ENCODE measurements at regions not wholly inside any gene's neighbourhood (a gene's known extent, or its start where the extent isn't known, plus 50 kb on each side); places are given as distances from the start of the nearest gene placed in this dataset.

DNA sequence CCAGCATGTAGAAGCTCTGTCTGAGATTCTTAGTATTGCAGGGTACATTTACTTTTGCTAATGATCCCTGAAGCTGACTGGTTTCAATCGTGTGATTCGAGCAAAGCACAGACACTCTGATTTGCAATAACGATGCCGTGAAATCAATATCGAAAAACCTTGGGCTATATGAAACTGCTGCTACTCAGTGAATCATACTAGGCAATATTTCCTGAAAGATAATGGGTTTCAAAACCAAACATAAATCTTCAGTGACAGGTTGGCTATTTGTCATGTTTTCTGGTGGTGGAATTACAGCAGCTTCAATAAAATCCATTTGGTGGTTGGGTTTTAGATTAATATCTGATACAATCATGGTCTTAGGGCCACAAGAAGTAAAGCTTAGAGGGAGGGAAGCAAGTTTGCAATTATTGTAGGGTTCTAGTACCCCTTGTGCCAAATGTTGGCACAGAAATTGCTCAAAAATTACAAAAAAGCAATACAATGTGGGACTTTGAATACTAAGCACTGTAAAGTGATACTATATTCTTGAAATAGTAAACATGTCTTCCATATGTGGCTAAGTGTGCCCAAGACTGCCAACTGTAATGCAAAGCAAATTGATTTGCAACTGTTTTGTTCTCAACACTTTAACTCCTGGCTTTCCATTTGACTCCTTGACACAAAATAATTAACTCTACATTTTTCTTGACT, 112.4 kb upstream of the JAZF1 start:
- TF ChIP-seq POLR2AphosphoS5 (IDR thresholded peaks at IDR 0.05; ENCODE audit: borderline replicate concordance, low read depth, low read length): no peak
- no peak for TF ChIP-seq EZH2 (IDR thresholded peaks at IDR 0.05)

All from SK-N-MC (cell line).